ENCODE measurements at regions not wholly inside any gene's neighbourhood (a gene's known extent, or its start where the extent isn't known, plus 50 kb on each side); places are given as distances from the start of the nearest gene placed in this dataset.

- Histone ChIP-seq H4K12ac (ENCODE audit: low read depth, low read length) (no peak overlapping the region), H3K18ac (ENCODE audit: low read length) (no peak overlapping the region), H2BK5ac (ENCODE audit: low read depth, low read length, poor library complexity) (no peak overlapping the region), H3K14ac (ENCODE audit: low read length) (no peak overlapping the region), H3K9ac (ENCODE audit: low read length) (no peak overlapping the region), H3K23ac (ENCODE audit: low read length) (no peak overlapping the region), H2BK12ac (ENCODE audit: low read length) (no peak overlapping the region), H3K9me3 (ENCODE audit: insufficient read depth, low read depth, low read length) (no peaks in the 10 kb centered on the region), H3K4me3 (ENCODE audit: low read depth, low read length) (no peak overlapping the region), H3K79me1 (ENCODE audit: low read length) (no peaks in the 10 kb centered on the region), H4K8ac (ENCODE audit: low read depth, low read length) (no peak overlapping the region), H3K36me3 (ENCODE audit: control insufficient read depth in 1 of 2, insufficient read depth in 2 of 2, low read length in 2 of 2) (no peaks in the 10 kb centered on the region), H2BK120ac (ENCODE audit: insufficient read depth, low read length, poor library complexity) (no peak overlapping the region), H3K79me2 (ENCODE audit: control insufficient read depth, insufficient read depth, low read length, poor library complexity) (no peaks in the 10 kb centered on the region), H3K4me1 (ENCODE audit: control insufficient read depth in 1 of 2, insufficient read depth in 2 of 2, low read length in 2 of 2) (peaks cover 0 to 2% of the 10 kb centered on the region in 2 experiments), H3K27ac (ENCODE audit: low read depth, low read length) (no peak overlapping the region), H3K27me3 (ENCODE audit: insufficient read depth, low read length) (no peaks in the 10 kb centered on the region), H3K4ac (ENCODE audit: low read depth, low read length) (no peak overlapping the region), H3K4me2 (ENCODE audit: low read length) (no peak overlapping the region), H2AK5ac (ENCODE audit: low read length) (no peak overlapping the region), H4K91ac (ENCODE audit: low read depth, low read length) (no peak overlapping the region), H2AFZ (ENCODE audit: insufficient read depth, low read length, poor library complexity) (no peak overlapping the region)
- WGBS (ENCODE audit: extremely low coverage, insufficient coverage, insufficient read length), result no CpG with 5 or more reads among the region's 1 CpG
- DNase-seq, result no peak
These were observed 315.5 kb upstream of the CELF2 start for GRCh38 chr10:10702211-10702610.

GRCh38 chr10:10703382-10703781, 314.3 kb upstream of the CELF2 start:
- no peak for DNase-seq

GRCh38 chr10:10712155-10712704, 305.4 kb upstream of the CELF2 start:
- Histone ChIP-seq H3K4me3 (ENCODE audit: low read depth, low read length) (no peak overlapping the region), H3K23ac (ENCODE audit: low read length) (no peak overlapping the region), H4K12ac (ENCODE audit: low read depth, low read length) (no peak overlapping the region), H2BK120ac (ENCODE audit: insufficient read depth, low read length, poor library complexity) (no peak overlapping the region), H2AFZ (ENCODE audit: insufficient read depth, low read length, poor library complexity) (no peak overlapping the region), H3K18ac (ENCODE audit: low read length) (no peak overlapping the region), H2BK12ac (ENCODE audit: low read length) (no peak overlapping the region), H2AK5ac (ENCODE audit: low read length) (no peak overlapping the region), H3K4ac (ENCODE audit: low read depth, low read length) (no peak overlapping the region), H3K9ac (ENCODE audit: low read length) (no peak overlapping the region), H3K79me2 (ENCODE audit: control insufficient read depth, insufficient read depth, low read length, poor library complexity) (no peaks in the 10 kb centered on the region), H3K27ac (ENCODE audit: low read depth, low read length) (no peak overlapping the region), H3K4me2 (ENCODE audit: low read length) (no peak overlapping the region), H2BK5ac (ENCODE audit: low read depth, low read length, poor library complexity) (no peak overlapping the region), H3K27me3 (ENCODE audit: insufficient read depth, low read length) (no peaks in the 10 kb centered on the region), H3K36me3 (ENCODE audit: control insufficient read depth in 1 of 2, insufficient read depth in 2 of 2, low read length in 2 of 2) (no peaks in the 10 kb centered on the region), H4K91ac (ENCODE audit: low read depth, low read length) (no peak overlapping the region), H3K14ac (ENCODE audit: low read length) (no peak overlapping the region), H3K79me1 (ENCODE audit: low read length) (no peaks in the 10 kb centered on the region), H3K4me1 (ENCODE audit: control insufficient read depth in 1 of 2, insufficient read depth in 2 of 2, low read length in 2 of 2) (no peaks in the 10 kb centered on the region), H3K9me3 (ENCODE audit: insufficient read depth, low read depth, low read length) (no peaks in the 10 kb centered on the region), H4K8ac (ENCODE audit: low read depth, low read length) (no peak overlapping the region)
- no peak for DNase-seq
- no CpG with 5 or more reads among the region's 7 CpGs for WGBS (ENCODE audit: extremely low coverage, insufficient coverage, insufficient read length)

More at GRCh38 chr10:10703382-10703781, 314.3 kb upstream of the CELF2 start:
- no peak overlapping the region for H3K27ac ChIP-seq (ENCODE audit: low read depth, low read length)
- no CpG with 5 or more reads among the region's 2 CpGs for WGBS (ENCODE audit: extremely low coverage, insufficient coverage, insufficient read length)
- no peak overlapping the region for H2AK5ac ChIP-seq (ENCODE audit: low read length)
- H4K12ac ChIP-seq (ENCODE audit: low read depth, low read length), result no peak overlapping the region
- H3K27me3 ChIP-seq (ENCODE audit: insufficient read depth, low read length), result no peaks in the 10 kb centered on the region
- no peak overlapping the region for H3K23ac ChIP-seq (ENCODE audit: low read length)
- H3K79me1 ChIP-seq (ENCODE audit: low read length), result no peaks in the 10 kb centered on the region
- no peak overlapping the region for H3K18ac ChIP-seq (ENCODE audit: low read length)
- no peaks in the 10 kb centered on the region for H3K36me3 ChIP-seq (ENCODE audit: control insufficient read depth in 1 of 2, insufficient read depth in 2 of 2, low read length in 2 of 2)
- no peak overlapping the region for H2BK12ac ChIP-seq (ENCODE audit: low read length)
- no peak overlapping the region for H2BK120ac ChIP-seq (ENCODE audit: insufficient read depth, low read length, poor library complexity)
- no peak overlapping the region for H3K14ac ChIP-seq (ENCODE audit: low read length)
- H4K8ac ChIP-seq (ENCODE audit: low read depth, low read length), result no peak overlapping the region
- H3K9ac ChIP-seq (ENCODE audit: low read length), result no peak overlapping the region
- no peaks in the 10 kb centered on the region for H3K79me2 ChIP-seq (ENCODE audit: control insufficient read depth, insufficient read depth, low read length, poor library complexity)
- H3K4ac ChIP-seq (ENCODE audit: low read depth, low read length), result no peak overlapping the region
- no peak overlapping the region for H3K4me3 ChIP-seq (ENCODE audit: low read depth, low read length)
- H4K91ac ChIP-seq (ENCODE audit: low read depth, low read length), result no peak overlapping the region
- no peak overlapping the region for H2BK5ac ChIP-seq (ENCODE audit: low read depth, low read length, poor library complexity)
- H3K9me3 ChIP-seq (ENCODE audit: insufficient read depth, low read depth, low read length), result no peaks in the 10 kb centered on the region
- H2AFZ ChIP-seq (ENCODE audit: insufficient read depth, low read length, poor library complexity), result no peak overlapping the region
- no peak overlapping the region for H3K4me2 ChIP-seq (ENCODE audit: low read length)
- peaks cover 0 to 2% of the 10 kb centered on the region in 2 experiments for H3K4me1 ChIP-seq (ENCODE audit: control insufficient read depth in 1 of 2, insufficient read depth in 2 of 2, low read length in 2 of 2)

- no peak overlapping the region for H2BK120ac ChIP-seq (ENCODE audit: insufficient read depth, low read length, poor library complexity)
- no peaks in the 10 kb centered on the region for H3K36me3 ChIP-seq (ENCODE audit: control insufficient read depth in 1 of 2, insufficient read depth in 2 of 2, low read length in 2 of 2)
- H2BK5ac ChIP-seq (ENCODE audit: low read depth, low read length, poor library complexity), result no peak overlapping the region
- H4K91ac ChIP-seq (ENCODE audit: low read depth, low read length), result no peak overlapping the region
- H3K9ac ChIP-seq (ENCODE audit: low read length), result no peak overlapping the region
- H3K27me3 ChIP-seq (ENCODE audit: insufficient read depth, low read length), result no peaks in the 10 kb centered on the region
- no peak overlapping the region for H3K4me2 ChIP-seq (ENCODE audit: low read length)
- no peaks in the 10 kb centered on the region for H3K9me3 ChIP-seq (ENCODE audit: insufficient read depth, low read depth, low read length)
- no peak overlapping the region for H3K4ac ChIP-seq (ENCODE audit: low read depth, low read length)
- no peak overlapping the region for H2AK5ac ChIP-seq (ENCODE audit: low read length)
- H4K12ac ChIP-seq (ENCODE audit: low read depth, low read length), result no peak overlapping the region
- no peaks in the 10 kb centered on the region for H3K79me1 ChIP-seq (ENCODE audit: low read length)
- no peak overlapping the region for H3K23ac ChIP-seq (ENCODE audit: low read length)
- WGBS (ENCODE audit: extremely low coverage, insufficient coverage, insufficient read length), result no CpG with 5 or more reads among the region's 2 CpGs
- DNase-seq, result no peak
- no peak overlapping the region for H2AFZ ChIP-seq (ENCODE audit: insufficient read depth, low read length, poor library complexity)
- H3K18ac ChIP-seq (ENCODE audit: low read length), result no peak overlapping the region
- no peak overlapping the region for H4K8ac ChIP-seq (ENCODE audit: low read depth, low read length)
- no peak overlapping the region for H3K27ac ChIP-seq (ENCODE audit: low read depth, low read length)
- no peak overlapping the region for H3K14ac ChIP-seq (ENCODE audit: low read length)
- no peak overlapping the region for H3K4me3 ChIP-seq (ENCODE audit: low read depth, low read length)
- no peak overlapping the region for H2BK12ac ChIP-seq (ENCODE audit: low read length)
- H3K4me1 ChIP-seq (ENCODE audit: control insufficient read depth in 1 of 2, insufficient read depth in 2 of 2, low read length in 2 of 2), result no peaks in the 10 kb centered on the region
- no peaks in the 10 kb centered on the region for H3K79me2 ChIP-seq (ENCODE audit: control insufficient read depth, insufficient read depth, low read length, poor library complexity)
These were observed 303.3 kb upstream of the CELF2 start for GRCh38 chr10:10714327-10714726.
